HG03103 (cell line): ENCODE measurements at regions not wholly inside any gene's neighbourhood (a gene's known extent, or its start where the extent isn't known, plus 50 kb on each side); places are given as distances from the start of the nearest gene placed in this dataset.

Experiments
- ATAC-seq: cut with Tn5 transposase; IDR thresholded peaks from one replicate; pipeline ENCODE4 v1.9.1; 2021; ENCODE audit warnings: low read depth; ENCODE audit not compliant: unreplicated experiment

- ATAC-seq: no peak
These were observed 160.1 kb downstream of the MFSD1 start for GRCh38 chr3:158961911-158962310.

- ATAC-seq: no peak
These were observed 168.2 kb downstream of the MFSD1 start for GRCh38 chr3:158970006-158970405.

DNA sequence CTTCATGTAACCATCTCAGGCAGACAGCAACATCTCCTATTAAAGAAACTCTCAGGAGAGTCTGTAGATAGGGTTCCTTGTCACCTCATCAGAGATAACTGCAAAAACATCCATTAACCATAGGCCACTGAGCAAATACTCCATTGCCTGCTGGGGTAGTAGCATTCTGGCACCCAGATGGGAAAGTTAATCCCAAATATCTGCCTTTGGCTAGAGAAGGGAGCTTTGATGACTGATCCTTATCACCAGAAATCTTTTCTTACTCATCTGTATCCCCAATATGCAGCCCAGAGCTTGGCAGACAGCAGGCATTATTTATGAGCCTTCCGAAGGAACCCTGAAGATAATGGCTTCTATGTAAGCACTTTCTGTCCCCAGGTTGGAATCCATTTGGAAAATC is 173.1 kb downstream of the MFSD1 start:
- ATAC-seq: no peak

GRCh38 chr3:158976966-158977365 is 175.1 kb downstream of the MFSD1 start:
- no peak for ATAC-seq

GRCh38 chr3:158977497-158977896 is 175.6 kb downstream of the MFSD1 start:
- no peak for ATAC-seq

- no peak for ATAC-seq
These were observed 181.6 kb downstream of the MFSD1 start for GRCh38 chr3:158983216-158984099.

DNA sequence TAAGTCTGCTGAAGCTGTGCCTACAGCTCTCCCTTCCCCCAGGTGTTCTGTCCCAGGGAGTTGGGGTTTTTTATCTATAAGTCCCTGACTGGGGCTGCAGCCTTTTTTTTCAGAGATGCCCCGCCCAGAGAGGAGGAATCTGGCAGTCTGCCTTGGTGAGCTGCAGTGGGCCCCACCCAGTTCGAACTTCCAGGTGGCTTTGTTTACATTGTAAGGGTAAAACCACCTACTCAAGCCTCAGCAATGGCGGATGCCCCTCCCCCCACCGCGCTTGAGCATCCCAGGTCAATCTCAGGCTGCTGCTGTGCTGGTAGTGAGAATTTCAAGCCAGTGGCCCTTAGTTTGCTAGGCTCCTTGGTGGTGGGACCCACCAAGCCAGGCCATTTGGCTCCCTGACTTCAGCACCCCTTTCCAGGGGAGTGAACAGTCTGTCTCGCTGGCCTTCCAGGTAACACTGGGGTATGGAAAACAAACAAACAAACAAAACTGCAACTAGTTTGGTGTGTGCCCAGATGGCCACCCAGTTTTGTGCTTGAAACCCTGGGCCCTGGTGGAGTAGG is 189.4 kb downstream of the MFSD1 start:
- no peak for ATAC-seq

DNA sequence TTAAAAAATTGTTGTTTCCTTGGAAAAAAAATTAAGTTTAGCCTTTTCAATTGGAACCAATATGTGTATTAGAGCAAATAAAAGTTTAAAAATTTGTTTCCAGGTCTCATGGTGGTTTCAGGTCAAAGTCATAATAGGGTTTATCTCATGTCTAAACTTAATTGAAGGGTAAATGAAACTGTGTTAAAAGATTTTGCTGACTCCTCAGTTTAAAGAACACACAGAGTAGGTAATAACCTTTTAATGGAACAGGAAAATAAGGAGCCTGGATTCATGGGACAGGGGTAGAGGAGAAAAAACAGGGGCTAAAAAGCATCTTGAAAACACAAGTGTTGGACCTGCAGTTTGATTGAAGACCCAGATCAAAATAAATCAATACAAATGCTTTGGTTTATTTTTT is 190.6 kb downstream of the MFSD1 start:
- ATAC-seq: no peak

DNA sequence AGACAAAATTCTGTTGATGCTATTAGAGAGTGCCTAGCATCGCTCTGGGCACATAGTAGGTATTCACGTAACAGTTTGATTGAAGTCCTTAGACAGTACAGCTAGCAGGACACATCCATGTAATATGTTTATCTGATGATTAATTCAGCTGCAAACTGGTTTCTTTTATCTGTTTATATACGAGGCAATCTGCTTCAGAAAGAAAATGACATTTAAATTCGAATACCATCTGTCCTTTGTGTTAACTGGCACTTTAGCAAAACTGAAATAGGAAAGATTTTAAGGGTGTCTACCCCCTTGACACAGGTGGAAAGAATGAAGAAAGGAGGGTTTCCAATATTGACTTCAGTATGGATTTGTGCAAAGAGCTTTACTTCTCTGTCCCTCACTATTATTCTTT is 192.5 kb downstream of the MFSD1 start:
- no peak for ATAC-seq

GRCh38 chr3:159001711-159002110 is 199.9 kb downstream of the MFSD1 start:
- no peak for ATAC-seq

DNA sequence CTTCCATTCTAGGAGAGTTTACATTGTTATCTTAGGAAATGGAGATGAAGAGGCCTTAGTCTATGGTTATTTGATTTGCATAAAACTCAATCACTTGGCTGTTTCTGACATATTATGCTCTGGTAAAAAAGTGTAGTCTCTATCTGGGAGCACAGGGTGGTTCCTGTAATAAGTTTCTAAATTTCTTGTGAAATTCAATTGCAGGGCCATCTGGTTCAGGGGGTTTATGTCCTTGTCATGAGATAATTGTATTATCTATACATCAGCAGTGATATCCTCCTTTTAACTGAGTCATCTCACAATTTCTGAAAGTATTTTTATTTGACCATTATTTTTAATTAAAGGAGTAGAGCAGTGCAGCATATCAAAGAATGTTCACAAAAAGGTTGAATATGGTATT is 203.3 kb downstream of the MFSD1 start:
- ATAC-seq: no peak

GRCh38 chr3:159007331-159007730 is 205.5 kb downstream of the MFSD1 start:
- ATAC-seq: no peak

- no peak for ATAC-seq
These were observed 206.5 kb downstream of the MFSD1 start for GRCh38 chr3:159008401-159008800.

DNA sequence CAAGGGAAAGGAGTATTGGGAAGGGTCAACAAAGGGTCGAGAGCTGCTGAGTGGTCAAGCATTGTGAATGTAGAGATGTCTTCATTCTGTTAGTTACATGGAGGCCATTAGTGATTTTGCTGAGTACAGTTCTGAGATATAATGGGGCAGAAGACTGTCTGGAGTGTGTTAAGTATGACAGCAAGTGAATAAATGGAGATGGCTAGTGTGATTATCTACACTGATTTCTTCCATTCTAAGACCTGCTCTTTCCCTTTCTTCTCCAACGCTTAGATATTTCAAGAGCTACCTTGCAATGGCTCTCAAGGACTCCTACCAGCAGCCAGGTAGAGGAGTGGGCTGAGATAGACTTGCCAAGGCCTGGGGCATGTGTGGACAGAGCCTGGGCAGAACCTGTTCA is 216.5 kb downstream of the MFSD1 start:
- no peak for ATAC-seq

- no peak for ATAC-seq
These were observed 223.9 kb downstream of the MFSD1 start for GRCh38 chr3:159025733-159026132.

GRCh38 chr3:159026510-159026909 is 224.7 kb downstream of the MFSD1 start:
- no peak for ATAC-seq

- ATAC-seq: no peak
These were observed 226.9 kb downstream of the MFSD1 start for GRCh38 chr3:159028706-159029105.

DNA sequence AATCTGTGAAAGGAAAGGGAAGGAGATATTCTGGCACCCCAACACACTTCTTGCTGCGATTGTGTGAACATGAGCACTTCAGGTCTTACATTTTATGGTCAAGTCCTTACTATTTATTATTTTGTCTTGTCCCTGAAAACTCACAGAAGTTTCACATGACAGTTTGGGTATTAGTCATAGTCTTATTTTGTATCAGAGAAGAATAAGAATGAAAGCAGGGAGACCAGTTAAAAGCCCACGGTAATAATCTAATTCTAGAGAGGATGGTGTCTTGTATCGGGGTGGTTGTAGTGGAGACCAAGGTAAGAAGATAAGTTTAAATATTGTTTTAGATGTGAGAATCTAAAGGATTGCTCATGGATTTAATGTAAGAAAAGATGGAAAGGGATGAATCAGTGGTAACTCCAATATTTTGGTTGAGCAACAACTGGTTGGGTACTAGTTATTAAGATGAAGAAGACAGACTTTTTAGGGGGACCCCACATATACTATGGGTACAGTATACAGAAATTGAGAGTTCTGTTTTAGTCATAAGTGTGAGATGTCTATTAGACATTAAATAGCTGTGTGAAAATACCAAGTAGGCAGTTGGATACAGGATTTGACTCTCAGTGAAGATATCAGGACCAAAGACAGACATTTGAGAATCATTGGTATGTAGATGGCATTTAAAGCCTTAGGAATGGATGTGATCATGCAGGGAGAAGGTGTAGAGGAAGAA is 227.6 kb downstream of the MFSD1 start:
- peak; percentile 87 for ATAC-seq

DNA sequence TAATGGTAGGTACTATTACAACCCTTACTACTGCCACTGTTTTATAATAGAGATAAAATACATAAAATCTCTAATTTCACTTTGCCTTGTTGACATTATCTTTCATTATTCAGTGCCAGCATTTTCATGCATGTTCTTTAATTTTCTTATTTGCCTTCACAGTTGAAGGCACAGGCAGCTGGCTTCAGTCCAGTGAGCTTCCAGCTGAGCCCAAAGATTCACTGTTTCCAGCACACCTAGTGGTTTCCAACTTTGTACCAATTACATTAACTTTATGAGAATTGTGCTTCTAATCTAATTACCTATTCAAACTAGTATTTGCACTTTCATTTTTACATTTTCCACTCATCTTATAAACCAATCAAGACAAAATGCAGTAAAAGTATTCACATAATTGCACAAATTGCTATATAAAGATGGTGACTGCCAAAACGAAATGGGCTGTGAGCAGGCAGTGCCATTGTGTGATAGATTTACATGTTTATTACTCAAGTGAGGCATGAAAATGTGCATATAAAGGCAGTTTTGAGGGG is 228.3 kb downstream of the MFSD1 start:
- no peak for ATAC-seq

DNA sequence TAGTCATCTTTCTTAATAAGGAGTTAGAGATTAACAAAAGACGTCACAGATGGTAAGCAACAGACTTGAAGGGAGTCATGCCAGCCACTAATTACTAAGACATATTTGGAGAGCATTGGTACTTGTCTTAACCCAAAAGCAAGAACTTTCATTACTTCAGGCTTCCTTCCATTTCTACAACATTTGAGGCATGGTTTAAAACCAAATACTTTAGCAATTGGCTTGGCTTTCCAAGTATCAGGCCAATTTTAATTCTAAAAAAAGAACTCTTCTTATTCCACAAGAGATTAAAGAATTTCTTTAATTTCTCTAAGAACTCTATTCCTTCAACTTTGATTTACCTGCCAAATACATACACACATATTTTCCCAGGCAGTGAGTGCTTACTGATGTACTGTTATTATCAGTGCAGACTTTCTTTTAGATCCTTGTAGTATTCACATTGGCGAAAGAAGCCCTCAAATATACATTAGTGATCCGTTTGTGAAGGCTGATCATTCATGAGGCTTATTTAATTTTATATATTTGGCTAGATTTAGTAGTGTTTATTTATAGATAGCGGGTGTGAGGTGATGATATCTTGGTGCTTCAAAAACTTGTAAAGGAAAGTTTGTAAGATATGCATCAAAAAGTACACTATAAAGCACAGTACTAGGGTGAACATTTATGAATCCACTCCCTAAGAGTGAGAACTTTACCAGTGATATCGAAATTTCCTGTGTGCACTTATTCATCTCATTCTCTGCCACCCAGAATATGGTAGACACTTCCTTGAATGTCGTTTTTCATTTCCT is 229.2 kb downstream of the MFSD1 start:
- no peak for ATAC-seq

- ATAC-seq: no peak
These were observed 230.5 kb downstream of the MFSD1 start for GRCh38 chr3:159032311-159032710.
